ENCODE measurements at regions not wholly inside any gene's neighbourhood (a gene's known extent, or its start where the extent isn't known, plus 50 kb on each side); places are given as distances from the start of the nearest gene placed in this dataset.

GRCh38 chr3:161560008-161560637 lies 63.5 kb downstream of the OTOL1 start:
- Mint-ChIP-seq H3K27ac (no peak overlapping the region), H3K36me3 (no peaks in the 10 kb centered on the region), H3K4me1 (peaks cover 28% of the 10 kb centered on the region), H3K4me3 (no peak overlapping the region), H3K9me3 (no peaks in the 10 kb centered on the region), H3K27me3 (ENCODE audit: insufficient read depth, low read depth) (no peaks in the 10 kb centered on the region)
- no peaks in the 10 kb centered on the region for H3F3A ChIP-seq (ENCODE audit: low read depth)
- no peaks in the 10 kb centered on the region for H3K9me3 ChIP-seq (ENCODE audit: low read depth)
- H3K4me1 ChIP-seq: no peaks in the 10 kb centered on the region
- no peaks in the 10 kb centered on the region for H3K27me3 ChIP-seq
- no peak overlapping the region for H3K27ac ChIP-seq
- TF ChIP-seq CTCF (IDR thresholded peaks at IDR 0.05) (peak; percentile 82), EZH2phosphoT487 (IDR thresholded peaks at IDR 0.05) (no peak)
- no peak overlapping the region for H2AFZ ChIP-seq (replicated peaks)
- H3K4me3 ChIP-seq: no peak overlapping the region
- H3K36me3 ChIP-seq: no peaks in the 10 kb centered on the region
- H3K79me2 ChIP-seq (ENCODE audit: low read depth): no peaks in the 10 kb centered on the region
- H3K4me2 ChIP-seq: no peak overlapping the region
- peak; percentile 83 for DNase-seq (ENCODE audit: low spot score)
- no peaks in the 10 kb centered on the region for H4K20me1 ChIP-seq (ENCODE audit: low read depth)
- H3K9ac ChIP-seq: no peak overlapping the region

- Histone ChIP-seq H3K9ac (no peak overlapping the region), H3K9me3 (ENCODE audit: low read depth) (no peaks in the 10 kb centered on the region), H3K4me3 (no peak overlapping the region), H3K4me2 (no peak overlapping the region), H2AFZ (replicated peaks) (no peak overlapping the region), H3K4me1 (no peaks in the 10 kb centered on the region), H4K20me1 (ENCODE audit: low read depth) (no peaks in the 10 kb centered on the region), H3K36me3 (no peaks in the 10 kb centered on the region), H3K79me2 (ENCODE audit: low read depth) (no peaks in the 10 kb centered on the region), H3K27me3 (no peaks in the 10 kb centered on the region), H3K27ac (no peak overlapping the region), H3F3A (ENCODE audit: low read depth) (no peaks in the 10 kb centered on the region)
- no peaks in the 10 kb centered on the region for H3K27me3 Mint-ChIP-seq (ENCODE audit: insufficient read depth, low read depth)
- H3K27ac Mint-ChIP-seq: no peak overlapping the region
- no peak overlapping the region for H3K4me3 Mint-ChIP-seq
- H3K9me3 Mint-ChIP-seq: no peaks in the 10 kb centered on the region
- H3K36me3 Mint-ChIP-seq: no peaks in the 10 kb centered on the region
- DNase-seq (ENCODE audit: low spot score): no peak
- no peaks in the 10 kb centered on the region for H3K4me1 Mint-ChIP-seq
- TF ChIP-seq EZH2phosphoT487 (IDR thresholded peaks at IDR 0.05) (no peak), CTCF (IDR thresholded peaks at IDR 0.05) (no peak), EZH2 (IDR thresholded peaks at IDR 0.05) (no peak)
Measured at GRCh38 chr3:161567577-161568361, 71.2 kb downstream of the OTOL1 start.

- no peak for DNase-seq (ENCODE audit: low spot score)
- Histone ChIP-seq H3K27me3 (no peaks in the 10 kb centered on the region), H4K20me1 (ENCODE audit: low read depth) (no peaks in the 10 kb centered on the region), H3K9ac (no peak overlapping the region), H3K79me2 (ENCODE audit: low read depth) (no peaks in the 10 kb centered on the region), H3K4me3 (no peak overlapping the region), H2AFZ (replicated peaks) (no peak overlapping the region), H3K4me1 (no peaks in the 10 kb centered on the region), H3K27ac (no peak overlapping the region), H3F3A (ENCODE audit: low read depth) (no peaks in the 10 kb centered on the region), H3K9me3 (ENCODE audit: low read depth) (no peaks in the 10 kb centered on the region), H3K4me2 (no peak overlapping the region), H3K36me3 (no peaks in the 10 kb centered on the region)
- no peaks in the 10 kb centered on the region for H3K4me1 Mint-ChIP-seq
- H3K4me3 Mint-ChIP-seq: no peak overlapping the region
- no peak overlapping the region for H3K27ac Mint-ChIP-seq
- H3K36me3 Mint-ChIP-seq: no peaks in the 10 kb centered on the region
- TF ChIP-seq EZH2 (IDR thresholded peaks at IDR 0.05) (no peak), CTCF (IDR thresholded peaks at IDR 0.05) (no peak), EZH2phosphoT487 (IDR thresholded peaks at IDR 0.05) (no peak)
- no peaks in the 10 kb centered on the region for H3K27me3 Mint-ChIP-seq (ENCODE audit: insufficient read depth, low read depth)
- no peaks in the 10 kb centered on the region for H3K9me3 Mint-ChIP-seq
Measured at GRCh38 chr3:161568671-161569070, 72.1 kb downstream of the OTOL1 start.
